ENCODE measurements at regions not wholly inside any gene's neighbourhood (a gene's known extent, or its start where the extent isn't known, plus 50 kb on each side); places are given as distances from the start of the nearest gene placed in this dataset.
A peak's percentile ranks its signal among the peaks of the same experiment; 100 is the strongest.

DNA sequence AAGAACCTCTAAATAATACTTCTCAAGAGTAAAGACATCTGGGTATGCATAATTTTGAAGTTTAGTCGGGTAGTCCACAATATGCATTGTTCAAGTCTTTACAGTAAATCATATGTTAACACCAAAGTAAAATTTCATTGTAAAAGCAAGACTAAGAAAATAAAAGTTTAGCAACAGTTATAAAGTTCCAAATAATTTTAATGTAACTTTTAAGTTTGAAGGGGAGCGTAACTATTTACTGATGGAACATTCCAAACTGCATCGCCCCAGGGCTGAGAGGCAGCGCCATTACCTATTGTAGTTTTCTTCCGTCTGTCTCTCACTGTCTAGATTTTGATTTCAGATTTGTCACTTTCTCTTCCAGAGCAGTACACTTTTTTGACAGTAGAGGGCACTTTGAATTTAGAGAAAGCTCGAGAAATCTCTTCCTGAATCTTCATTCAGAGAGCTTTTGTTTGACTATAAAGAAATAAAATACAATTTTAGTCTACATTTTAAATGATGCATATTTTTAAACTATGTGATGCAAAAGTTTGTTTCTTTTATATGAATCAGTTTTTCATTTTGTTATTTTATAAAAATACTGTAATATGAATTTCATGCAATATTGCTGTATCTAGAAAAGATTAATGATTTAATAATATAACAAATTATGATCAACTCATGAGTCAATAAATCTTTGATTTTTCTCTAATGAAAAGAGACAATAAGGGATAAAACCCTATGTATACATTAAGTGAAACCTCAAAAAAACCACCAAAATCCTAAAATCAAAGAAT lies 389.8 kb downstream of the FIGN start:
- TF ChIP-seq, protein P1, sequence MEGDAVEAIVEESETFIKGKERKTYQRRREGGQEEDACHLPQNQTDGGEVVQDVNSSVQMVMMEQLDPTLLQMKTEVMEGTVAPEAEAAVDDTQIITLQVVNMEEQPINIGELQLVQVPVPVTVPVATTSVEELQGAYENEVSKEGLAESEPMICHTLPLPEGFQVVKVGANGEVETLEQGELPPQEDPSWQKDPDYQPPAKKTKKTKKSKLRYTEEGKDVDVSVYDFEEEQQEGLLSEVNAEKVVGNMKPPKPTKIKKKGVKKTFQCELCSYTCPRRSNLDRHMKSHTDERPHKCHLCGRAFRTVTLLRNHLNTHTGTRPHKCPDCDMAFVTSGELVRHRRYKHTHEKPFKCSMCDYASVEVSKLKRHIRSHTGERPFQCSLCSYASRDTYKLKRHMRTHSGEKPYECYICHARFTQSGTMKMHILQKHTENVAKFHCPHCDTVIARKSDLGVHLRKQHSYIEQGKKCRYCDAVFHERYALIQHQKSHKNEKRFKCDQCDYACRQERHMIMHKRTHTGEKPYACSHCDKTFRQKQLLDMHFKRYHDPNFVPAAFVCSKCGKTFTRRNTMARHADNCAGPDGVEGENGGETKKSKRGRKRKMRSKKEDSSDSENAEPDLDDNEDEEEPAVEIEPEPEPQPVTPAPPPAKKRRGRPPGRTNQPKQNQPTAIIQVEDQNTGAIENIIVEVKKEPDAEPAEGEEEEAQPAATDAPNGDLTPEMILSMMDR (conservative IDR thresholded peaks at IDR 0.05; ENCODE audit: low read length): peak; percentile 76
- TF ChIP-seq EZH2phosphoT487 (IDR thresholded peaks at IDR 0.05; ENCODE audit: borderline replicate concordance): no peak
